DMS153 treated with DMSO at 0.1 percent for 48 hours (cell line): ENCODE measurements at regions not wholly inside any gene's neighbourhood (a gene's known extent, or its start where the extent isn't known, plus 50 kb on each side); places are given as distances from the start of the nearest gene placed in this dataset.
"Not testable (repeated sequence)": the region's sequence is repeated elsewhere in the genome, so short reads cannot be mapped to it uniquely, and the experiment has no call there.

Experiments
- DNase-seq: peaks from one replicate; lab custom pipeline; 2025; ENCODE audit not compliant: unreplicated experiment; lab: John Stamatoyannopoulos, UW

DNA sequence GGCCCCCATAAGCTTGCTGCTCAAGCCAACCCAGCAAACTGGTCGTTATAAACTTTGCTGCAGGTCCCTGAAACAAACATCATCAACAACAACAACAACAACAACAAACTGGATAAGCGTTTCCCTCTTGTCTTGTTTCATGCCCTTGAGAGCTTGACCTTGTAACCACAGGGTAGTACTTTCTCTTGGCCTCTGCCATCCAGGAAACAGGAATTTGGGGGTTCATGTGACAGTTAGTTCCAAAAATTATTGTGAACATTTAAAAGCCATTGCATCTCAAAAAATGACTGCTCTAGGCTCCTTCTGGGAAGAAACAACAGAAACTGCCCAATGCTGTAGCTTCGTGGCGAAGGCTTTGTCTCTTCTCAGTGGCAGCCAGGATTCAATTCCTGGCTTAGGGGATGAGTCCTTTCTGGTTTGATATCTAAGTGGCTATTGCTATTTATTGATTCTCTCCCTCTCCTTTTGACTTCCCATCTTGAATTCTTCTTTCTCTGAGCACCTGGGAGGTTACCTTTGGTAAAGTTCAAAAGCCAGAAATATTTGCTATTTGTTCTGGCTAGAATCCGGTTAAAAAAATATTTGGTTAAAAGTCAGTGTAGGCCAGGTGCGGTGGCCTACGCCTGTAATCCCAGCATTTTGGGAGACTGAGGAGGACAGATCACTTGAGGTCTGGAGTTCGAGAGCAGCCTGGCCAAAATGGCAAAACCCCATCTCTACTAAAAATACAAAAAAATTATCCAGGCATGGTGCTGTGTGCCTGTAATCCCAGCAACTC is 52.0 kb upstream of the CPM start:
- DNase-seq, result no peak

DNA sequence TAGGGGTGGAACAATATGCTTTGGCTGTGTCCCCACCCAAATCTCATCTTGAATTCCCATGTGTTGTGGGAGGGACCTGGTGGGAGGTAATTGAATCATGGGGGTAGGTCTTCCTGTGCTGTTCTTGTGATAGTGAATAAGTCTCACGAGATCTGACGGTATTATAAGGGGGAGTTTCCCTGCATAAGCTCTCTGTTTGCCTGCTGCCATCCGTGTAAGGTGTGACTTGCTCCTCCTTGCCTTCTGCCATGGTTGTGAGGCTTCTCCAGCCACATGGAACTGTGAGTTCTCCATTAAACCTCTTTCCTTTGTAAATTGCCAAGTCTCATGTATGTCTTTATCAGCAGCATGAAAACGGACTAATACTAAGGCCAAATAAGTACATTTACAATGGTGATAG is 64.6 kb upstream of the CPM start:
- DNase-seq, result not testable (repeated sequence)

DNA sequence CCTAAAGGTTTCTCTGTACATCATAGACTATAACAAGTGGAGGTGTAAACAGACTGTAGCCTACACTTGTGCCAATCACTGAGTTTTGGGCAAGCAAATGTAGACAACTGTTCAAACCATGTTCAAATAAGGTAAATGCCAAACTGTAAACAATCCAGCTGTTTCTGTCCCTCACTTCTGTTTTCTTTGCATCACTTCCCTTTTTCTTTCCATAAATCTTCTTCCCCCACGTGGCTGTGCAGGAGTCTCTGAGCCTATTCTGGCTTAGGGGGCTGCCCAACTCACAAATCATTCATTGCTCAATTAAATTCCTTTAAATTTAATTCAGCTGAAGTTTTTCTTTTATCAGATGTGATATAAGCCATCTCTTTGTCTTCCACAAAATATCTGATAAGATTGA is 65.1 kb upstream of the CPM start:
- no peak for DNase-seq

DNA sequence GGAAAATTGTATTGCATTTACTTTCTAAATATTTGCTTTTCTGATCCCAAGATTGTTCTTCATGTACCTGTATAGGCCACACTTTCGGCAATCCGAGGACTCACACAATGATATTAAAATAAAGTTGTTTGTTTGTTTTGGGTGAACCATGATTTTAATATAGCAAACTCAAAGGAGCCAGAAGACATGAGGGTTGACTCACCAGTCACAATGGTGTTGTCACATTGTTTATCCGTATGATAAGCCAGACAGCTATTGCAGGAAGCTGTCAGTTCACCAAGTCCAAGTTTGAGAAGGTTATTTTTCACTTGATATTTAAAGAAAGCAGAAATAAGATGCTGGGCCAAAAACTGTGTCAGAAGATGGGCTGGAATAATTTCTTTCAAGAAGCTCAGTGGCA is 67.1 kb upstream of the CPM start:
- no peak for DNase-seq

DNA sequence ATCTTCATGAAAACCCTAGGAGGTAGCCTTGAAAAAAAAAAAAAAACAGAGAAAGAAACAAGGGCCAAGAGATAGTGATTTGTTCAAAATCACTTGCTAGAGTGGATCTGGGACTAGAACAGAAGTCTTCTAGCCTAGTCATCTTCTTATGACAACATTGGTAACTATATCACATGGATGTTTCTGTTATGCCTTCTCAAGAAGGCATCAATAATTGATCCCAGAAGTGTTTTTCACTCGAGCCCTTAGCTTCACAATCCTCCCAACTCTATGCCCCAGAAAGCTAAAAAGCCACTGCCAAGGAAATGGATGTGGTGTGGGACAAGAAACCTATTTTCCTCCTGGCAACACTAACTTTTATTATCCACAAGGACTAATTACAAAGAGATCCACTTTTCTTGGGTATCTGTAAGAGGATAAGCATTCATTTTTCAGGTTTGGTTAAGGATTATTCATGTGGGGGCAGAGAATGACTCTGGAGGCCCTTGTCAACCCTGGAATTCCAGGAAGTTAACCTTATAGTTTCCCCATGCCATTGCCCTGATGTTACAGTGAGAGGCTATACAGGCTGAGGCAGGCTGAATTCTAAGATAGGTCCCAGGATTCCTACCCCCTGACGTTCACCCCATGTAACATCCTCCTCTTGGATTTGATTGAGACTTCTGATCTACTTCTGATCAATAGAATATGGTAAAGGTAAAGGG is 67.7 kb upstream of the CPM start:
- DNase-seq, result no peak

DNA sequence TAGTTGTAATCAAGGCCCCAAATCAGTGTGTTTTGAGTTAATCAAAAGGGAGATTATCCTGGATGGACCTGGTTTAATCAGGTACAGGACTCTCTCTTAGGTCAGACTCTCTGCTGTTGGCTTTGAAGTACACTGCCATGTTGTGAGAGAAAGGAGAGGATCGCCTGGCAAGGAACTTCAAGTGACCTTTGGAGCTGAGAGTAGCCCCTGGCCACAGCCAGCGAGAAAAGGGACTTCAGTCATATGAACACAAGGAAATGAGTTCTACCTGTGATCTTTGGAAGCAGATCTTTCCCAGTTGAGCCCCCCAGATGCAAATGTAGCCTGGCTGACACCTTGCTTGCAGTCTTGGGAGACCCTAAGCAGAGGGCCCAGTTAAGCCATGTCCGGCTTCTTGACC is 68.3 kb upstream of the CPM start:
- no peak for DNase-seq

DNA sequence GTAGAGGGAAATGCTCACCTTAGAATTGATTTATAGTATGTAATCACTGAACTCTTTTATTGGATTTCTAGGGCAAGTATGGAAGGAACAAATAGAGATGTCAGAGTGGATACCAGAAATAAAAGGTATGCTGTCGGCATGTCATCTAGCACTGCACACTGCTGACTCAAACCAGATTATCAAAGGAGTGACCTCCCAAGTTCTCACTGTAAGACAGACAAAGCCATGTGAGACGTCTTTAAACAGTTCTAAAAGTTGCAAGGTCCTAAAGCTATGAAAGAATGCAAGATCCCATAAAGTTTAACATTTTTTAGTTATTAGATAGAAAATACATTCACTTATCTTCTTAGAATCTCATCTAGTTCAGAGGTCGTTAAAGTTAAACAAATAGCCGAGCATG is 70.0 kb upstream of the CPM start:
- DNase-seq, result no peak

DNA sequence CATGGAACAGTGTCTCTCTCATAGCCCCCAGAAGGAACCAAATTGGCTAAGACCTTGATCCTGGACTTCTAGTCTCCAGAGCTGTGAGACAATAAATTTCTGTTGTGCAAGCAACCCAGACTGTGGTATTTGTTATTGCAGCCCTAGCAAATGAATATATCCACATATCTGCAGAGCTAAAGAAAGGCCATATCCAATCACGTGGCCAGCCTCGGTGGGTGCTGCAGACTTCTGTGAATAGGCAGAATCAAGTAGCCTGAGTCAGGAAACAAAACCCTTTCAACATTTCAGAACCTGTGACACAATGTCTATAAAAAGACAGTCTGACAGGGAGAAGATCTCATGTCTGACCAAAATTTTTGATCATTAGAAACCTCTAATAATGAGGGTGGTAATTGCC is 71.0 kb upstream of the CPM start:
- no peak for DNase-seq

DNA sequence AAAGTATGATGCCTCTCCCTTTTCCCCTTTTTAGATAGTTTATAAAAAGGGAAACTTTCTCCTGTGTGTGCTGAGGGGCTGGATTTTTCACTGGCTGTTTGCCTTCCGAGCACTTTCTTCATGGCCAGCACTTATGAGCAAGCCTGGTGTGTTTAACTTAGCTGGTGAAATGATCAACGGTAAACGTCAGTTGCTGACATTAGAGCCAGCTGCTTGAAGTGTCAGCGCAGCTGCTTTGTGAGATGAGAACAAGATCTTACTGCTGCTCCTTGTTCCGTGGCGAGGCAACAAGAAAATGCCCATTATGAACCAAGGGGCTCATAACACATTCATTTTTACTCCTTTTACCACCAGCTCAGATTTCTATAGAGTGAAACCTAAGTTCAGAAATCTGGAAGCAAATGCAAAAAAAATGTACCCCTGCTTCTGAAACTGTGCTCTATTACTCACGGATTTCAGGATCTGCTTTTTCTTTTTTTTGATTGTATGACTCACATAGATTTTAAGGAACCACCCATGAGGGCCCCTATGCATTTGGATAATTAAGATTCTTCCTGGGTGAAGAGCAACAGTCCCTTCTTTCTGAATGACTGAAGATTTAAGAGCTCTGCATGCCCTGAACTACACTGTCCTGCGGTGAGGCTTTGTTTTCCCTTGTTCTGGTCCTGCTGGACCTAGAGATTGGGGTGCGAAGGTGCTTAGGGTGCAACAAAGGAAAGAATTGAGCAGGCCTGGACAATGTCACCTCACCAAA is 74.3 kb upstream of the CPM start:
- DNase-seq, result peak; percentile 35

DNA sequence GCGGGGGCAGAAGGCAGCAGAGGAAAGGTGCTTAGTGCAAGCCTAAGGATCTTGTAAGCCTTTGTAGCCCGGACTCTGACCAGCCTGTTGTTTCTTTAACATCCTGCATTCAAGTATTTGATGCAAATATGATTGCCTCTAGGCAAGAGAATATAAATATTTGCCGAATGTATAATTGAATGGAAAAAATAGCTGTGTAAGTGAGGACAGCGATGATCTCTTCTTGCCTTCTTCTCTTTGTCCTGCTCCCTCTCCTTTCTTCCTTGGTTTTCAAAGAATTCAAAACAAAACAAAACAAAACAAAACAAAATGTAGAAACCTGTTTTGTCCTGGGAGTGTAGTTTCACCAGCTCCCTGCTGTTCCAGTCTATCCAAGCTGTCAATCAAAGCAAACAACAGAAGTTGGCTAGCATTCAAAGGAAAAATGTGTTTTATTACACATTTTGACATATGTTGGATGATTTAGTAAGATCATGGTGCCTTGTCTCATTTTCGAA is 74.9 kb upstream of the CPM start:
- peak; percentile 21 for DNase-seq

DNA sequence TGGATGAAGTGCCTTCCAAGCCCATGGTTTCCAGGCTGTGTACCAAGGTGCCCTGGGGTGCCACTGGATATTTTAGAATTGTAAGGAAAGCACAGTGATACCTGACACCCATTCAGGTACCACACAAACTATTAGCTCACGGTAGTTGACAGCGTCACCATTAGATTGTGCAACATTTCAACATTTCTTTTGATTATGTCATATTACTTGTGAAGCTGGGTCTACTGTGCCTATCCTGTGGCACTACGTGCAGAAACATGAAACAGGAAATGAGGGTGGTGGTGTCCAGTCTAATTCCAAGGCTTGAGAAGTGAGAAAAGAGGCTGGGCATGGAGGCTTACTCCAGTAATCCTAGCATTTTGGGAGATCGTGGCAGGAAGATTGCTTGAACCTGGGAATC is 75.5 kb upstream of the CPM start:
- peak; percentile 26 for DNase-seq

DNA sequence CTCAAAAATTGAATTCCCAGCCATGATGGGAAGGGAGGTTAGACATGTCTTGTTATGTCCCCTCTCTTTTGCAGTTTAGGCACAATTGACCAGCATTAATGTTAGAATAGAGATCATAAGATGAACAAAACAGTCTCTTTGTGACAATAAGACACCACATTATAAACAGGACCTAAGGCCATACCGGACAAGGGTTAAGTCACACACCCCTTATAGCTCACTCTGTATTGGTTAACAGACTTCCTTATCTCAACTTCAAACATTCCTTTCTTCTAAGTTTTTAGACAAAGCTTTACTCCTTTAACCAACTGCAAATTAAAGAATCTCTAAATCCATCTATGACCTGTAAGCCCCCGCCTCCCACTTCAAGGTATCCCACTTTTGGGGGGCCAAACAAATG is 81.1 kb upstream of the CPM start:
- no peak for DNase-seq

DNA sequence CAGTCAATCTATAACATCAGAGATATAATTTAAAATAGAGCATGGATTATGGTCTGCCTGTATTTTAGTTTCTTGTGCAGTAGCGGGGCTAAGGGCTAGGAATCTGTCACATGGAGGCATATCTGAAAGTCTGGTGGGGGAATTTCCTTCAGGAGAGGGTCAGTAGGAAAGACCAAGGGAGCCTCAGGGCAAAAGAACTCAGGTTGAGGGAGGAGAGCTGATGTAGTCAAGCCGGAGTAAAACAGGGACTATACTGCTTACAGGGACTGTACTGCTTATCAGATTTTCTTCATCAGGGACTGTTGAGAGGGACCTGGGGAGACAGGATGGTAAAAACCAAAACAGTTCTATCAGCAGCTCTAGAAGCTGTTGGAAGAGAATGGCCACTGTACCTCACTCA is 82.0 kb upstream of the CPM start:
- no peak for DNase-seq

DNA sequence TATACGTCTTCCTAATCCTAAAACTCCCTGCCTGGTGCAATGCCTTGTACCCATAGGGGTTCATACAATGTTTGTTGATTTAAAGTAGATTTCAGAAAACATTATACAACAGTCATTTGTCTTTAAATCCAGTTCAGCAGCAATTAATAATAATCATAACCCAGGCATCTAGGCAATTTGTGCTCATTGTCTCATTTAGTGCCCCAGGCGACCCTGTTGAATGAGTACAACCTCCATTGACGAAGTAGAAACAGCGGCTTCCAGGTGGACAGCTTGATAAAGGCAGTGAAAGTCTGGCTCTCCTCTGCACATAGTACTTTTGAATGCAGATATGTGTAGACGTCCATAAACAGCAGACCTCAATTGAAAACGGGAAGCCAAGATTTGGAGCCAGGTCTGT is 82.9 kb upstream of the CPM start:
- DNase-seq, result no peak

DNA sequence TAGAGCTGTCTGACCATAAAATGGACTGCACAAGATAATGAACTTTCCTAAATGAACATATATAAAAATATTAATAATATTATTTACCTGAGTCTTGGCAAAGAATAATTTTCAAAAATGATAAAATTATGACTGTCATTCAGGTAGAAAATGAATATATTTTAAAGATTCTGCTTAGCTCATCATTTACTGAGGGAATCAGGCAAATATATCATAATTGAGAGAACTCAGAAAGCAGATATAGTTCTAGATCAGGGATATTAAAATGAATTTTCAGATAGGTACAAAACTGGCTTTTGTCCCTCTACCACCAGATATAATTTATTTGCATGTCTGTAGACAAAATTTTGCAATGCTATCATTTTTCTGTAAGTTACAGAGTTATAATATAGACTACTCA is 86.1 kb upstream of the CPM start:
- DNase-seq, result no peak

DNA sequence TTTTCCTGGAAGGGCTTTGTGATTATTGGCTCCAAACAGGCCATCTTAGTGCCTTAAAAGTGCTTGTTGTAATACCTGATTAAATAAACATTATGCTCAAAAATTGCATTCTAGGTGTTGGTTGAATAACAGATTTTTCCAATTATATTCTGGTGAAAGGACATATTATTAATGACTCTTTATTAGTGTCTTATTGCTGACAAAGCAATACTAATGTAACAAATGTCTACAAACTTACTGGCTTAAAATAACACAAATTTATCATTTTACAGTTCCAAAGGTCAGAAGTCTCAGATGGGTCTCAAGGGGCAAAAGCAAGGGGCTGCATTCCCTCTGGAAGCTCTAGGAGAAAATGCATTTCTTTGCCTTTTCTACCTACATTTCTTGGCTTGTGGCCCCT is 86.9 kb upstream of the CPM start:
- DNase-seq, result no peak

DNA sequence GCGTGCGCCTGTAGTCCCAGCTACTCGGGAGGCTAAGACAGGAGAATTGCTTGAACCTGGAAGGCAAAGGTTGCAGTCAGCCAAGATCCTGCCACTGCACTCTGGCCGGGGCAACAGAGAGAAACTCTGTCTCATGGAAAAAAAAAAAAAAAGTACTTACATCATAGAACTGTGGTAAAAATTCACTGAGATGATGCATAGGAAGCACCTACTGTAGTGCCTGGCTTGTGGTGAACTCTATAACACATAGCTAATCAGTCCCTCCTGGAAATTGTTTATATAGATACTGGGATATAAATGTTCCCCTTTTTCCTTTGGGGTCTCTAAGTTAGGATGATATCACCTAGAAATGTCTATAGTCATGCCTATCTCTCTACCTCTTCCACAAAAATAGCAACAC is 89.7 kb upstream of the CPM start:
- no peak for DNase-seq

DNA sequence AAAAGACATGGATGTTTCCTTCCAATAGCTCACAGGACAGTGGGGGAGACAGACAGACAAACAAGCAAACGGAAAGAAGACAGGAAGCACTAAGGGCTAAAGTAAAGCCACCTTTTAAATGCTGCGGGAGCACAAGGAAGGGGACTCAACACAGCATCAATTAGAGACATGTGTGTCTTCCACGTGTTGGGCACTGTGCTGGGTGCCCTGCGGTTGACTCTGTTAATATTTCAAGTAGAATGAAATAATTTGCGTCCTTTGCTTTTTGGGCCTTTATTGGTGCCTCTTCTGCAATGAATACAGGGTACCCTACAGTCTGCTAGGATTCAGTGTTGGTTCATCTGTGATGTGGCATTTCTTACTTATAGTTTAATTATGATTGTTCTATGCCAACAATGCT is 90.9 kb upstream of the CPM start:
- no peak for DNase-seq

DNA sequence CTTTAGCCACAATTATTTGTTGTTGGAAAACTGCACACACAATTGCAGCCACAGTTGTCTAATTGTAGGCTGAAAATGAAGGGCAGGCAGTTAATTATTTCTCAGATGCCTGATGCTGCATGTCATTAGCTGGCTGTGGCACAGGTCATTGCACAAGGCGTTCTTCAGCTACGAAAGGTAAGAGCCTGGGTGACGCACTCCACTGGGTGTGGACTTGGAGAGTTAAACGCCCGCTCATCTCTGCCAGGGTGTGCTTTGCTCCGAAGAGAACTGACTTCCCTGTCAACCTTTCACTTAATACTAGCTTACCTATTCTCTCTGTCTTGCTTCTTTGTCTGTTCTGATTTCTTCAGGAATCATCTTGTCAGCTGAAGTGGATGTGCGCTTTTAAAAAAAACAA is 91.4 kb upstream of the CPM start:
- no peak for DNase-seq

DNA sequence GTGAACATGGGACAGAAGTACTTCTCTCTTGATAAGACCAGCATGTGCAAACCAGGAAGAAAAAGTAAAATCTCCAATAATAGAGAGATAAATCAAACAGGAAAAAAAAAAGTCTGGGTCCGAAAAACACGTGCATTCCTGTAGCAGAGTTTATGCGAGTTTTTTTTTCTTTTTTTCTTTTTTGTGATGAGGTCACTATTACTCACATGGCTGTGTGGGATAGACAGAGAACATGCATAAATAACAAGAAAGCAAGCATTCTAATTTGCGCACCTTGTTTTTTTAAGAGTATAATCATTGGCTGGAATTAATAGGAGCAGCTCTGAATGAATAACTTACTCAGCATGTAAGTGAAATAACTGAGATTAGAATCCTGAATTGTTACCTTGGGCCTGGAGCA is 91.9 kb upstream of the CPM start:
- DNase-seq, result no peak

DNA sequence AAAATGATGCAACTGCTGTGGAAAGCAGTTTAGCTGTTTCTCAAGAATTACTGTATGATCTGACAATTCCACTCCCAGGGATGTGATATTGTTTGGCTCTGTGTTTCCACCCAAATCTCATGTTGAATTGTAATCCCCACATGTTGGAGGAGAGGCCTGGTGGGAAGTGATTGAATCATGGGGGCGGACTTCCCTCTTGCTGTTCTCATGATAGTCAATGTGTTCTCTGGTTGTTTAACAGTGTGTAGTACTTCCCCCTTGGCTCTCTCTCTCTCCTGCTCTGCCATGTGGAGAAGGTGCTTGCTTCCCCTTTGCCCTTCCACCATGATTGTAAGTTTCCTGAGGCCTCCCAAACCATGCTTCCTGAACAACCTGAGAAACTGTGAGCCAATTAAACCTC is 93.4 kb upstream of the CPM start:
- no peak for DNase-seq

DNA sequence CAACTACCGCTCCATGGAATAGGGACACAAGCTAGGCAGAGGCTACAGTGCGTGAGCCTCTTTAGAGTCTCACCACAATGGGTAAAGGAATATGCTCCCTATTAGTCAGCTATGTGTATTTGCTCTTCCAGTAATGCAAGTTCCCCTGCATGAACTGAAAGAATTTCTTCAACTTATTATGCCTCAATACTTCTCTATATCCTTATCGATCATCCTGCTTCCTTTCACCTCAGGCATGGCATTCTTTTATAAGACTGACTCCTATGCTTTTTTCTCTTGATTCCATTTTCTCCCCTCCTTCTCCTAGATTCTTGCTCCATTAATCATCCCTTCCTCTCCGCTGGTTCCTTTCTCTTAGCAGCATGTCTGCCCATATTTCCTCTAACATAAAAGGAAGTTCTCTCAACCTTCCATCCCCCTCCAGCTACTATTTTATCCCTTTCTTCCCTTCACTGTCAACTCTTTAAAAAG is 94.5 kb upstream of the CPM start:
- DNase-seq, result no peak
